ENCODE measurements at regions not wholly inside any gene's neighbourhood (a gene's known extent, or its start where the extent isn't known, plus 50 kb on each side); places are given as distances from the start of the nearest gene placed in this dataset.

DNA sequence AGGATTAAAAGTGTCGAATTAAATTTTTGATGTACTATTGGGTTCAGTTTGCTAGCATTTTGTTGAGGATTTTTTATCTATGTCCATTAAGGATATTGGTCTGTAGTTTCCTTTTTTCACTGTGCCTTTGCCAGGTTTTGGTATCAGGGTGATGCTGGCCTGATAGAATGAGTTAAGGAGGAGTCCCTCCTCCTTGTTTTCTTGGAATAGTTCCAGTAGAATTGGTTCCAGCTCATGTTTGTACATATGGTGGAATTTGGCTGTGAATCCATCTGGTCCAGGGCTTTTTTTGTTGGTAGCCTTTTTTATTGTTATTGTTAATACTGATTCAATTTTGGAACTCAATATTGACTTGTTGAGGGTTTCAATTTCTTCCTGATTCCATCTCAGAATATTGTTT lies 141.8 kb downstream of the SIM1 start:
- Histone ChIP-seq H3K4me1 (ENCODE audit: control insufficient read depth in 5 of 5, insufficient read depth in 5 of 5, low read length in 5 of 5) (no peaks in the 10 kb centered on the region), H3K9ac (ENCODE audit: low read length in 5 of 5) (no peak overlapping the region), H3K4me3 (ENCODE audit: low read depth in 1 of 5, low read length in 5 of 5) (no peak overlapping the region), H3K27ac (ENCODE audit: low read depth, low read length) (no peak overlapping the region), H3K27me3 (ENCODE audit: control insufficient read depth in 5 of 5, insufficient read depth in 4 of 5, low read length in 5 of 5) (no peaks in the 10 kb centered on the region), H3K9me3 (ENCODE audit: control insufficient read depth in 5 of 5, low read length in 5 of 5) (peaks cover 0 to 4% (median 0%) of the 10 kb centered on the region in 5 donors), H3K36me3 (ENCODE audit: control insufficient read depth in 5 of 5, insufficient read depth in 5 of 5, low read length in 5 of 5) (no peaks in the 10 kb centered on the region)

DNA sequence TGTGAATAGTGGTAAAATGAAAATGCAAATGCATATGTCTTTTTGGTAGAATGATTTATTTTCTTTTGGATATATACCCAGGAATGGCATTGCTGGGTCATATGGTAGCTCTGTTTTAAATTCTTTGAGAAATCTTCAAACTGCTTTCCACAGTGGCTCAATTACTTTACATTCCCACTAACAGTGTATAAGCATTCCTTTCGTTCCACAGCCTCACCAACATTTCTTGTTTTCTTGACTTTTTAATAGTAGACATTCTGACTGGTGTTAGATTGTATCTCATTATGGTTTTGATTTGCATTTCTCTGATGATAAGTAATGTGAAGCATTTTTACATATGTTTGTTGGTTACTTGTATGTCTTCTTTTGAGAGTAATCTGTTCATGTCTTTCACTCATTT lies 144.0 kb downstream of the SIM1 start:
- H3K27me3 ChIP-seq (ENCODE audit: control insufficient read depth in 5 of 5, insufficient read depth in 4 of 5, low read length in 5 of 5): no peaks in the 10 kb centered on the region
- no peak overlapping the region for H3K27ac ChIP-seq (ENCODE audit: low read depth, low read length)
- no peak overlapping the region for H3K9ac ChIP-seq (ENCODE audit: low read length in 5 of 5)
- H3K4me3 ChIP-seq (ENCODE audit: low read depth in 1 of 5, low read length in 5 of 5): no peak overlapping the region
- no peaks in the 10 kb centered on the region for H3K36me3 ChIP-seq (ENCODE audit: control insufficient read depth in 5 of 5, insufficient read depth in 5 of 5, low read length in 5 of 5)
- peaks cover 0 to 7% (median 0%) of the 10 kb centered on the region in 5 donors for H3K9me3 ChIP-seq (ENCODE audit: control insufficient read depth in 5 of 5, low read length in 5 of 5)
- H3K4me1 ChIP-seq (ENCODE audit: control insufficient read depth in 5 of 5, insufficient read depth in 5 of 5, low read length in 5 of 5): peaks cover 0 to 3% (median 0%) of the 10 kb centered on the region in 5 donors

DNA sequence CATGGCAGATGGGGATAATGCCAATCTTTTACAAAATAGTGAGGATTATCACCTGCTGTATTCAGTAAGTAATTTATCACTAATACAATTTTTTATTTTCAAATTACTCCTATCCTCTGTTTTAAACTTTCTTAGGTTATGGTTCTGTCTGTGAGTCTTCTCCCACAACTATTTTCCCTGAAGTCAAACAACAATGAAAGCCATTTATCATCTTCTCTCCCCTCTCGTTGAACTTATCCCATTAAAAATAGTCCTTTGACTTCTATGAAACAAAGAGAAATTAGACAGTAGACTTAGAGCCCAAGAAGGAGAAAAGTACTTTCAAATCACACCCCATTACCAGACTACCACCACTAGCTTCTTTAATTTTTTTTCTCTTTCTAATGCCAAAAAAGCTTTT lies 147.7 kb downstream of the SIM1 start:
- peaks cover 0 to 3% (median 0%) of the 10 kb centered on the region in 5 donors for H3K4me1 ChIP-seq (ENCODE audit: control insufficient read depth in 5 of 5, insufficient read depth in 5 of 5, low read length in 5 of 5)
- H3K27me3 ChIP-seq (ENCODE audit: control insufficient read depth in 5 of 5, insufficient read depth in 4 of 5, low read length in 5 of 5): no peaks in the 10 kb centered on the region
- H3K9ac ChIP-seq (ENCODE audit: low read length in 5 of 5): no peak overlapping the region
- H3K27ac ChIP-seq (ENCODE audit: low read depth, low read length): no peak overlapping the region
- H3K4me3 ChIP-seq (ENCODE audit: low read depth in 1 of 5, low read length in 5 of 5): no peak overlapping the region
- peaks cover 0 to 7% (median 0%) of the 10 kb centered on the region in 5 donors for H3K9me3 ChIP-seq (ENCODE audit: control insufficient read depth in 5 of 5, low read length in 5 of 5)
- no peaks in the 10 kb centered on the region for H3K36me3 ChIP-seq (ENCODE audit: control insufficient read depth in 5 of 5, insufficient read depth in 5 of 5, low read length in 5 of 5)

DNA sequence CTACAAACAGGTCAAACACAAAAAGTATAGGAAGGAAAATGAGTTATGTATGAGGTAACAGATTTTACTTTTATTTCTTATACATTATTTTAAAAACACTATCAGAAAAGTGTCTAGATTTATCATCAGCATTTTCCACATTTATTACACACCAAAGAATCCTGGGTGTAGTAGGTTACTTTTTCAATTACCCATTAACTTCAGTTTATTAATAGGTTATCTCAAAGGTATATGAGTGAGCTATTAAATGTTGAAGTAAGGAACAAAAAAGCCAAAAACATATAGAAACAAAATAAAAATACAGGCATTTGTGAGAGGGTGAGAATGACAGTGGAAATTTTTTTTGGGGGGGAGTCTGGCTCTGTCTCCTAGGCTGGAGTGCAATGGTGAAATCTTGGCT lies 150.5 kb downstream of the SIM1 start:
- H3K9ac ChIP-seq (ENCODE audit: low read length in 5 of 5): no peak overlapping the region
- H3K36me3 ChIP-seq (ENCODE audit: control insufficient read depth in 5 of 5, insufficient read depth in 5 of 5, low read length in 5 of 5): no peaks in the 10 kb centered on the region
- no peaks in the 10 kb centered on the region for H3K27me3 ChIP-seq (ENCODE audit: control insufficient read depth in 5 of 5, insufficient read depth in 4 of 5, low read length in 5 of 5)
- H3K9me3 ChIP-seq (ENCODE audit: control insufficient read depth in 5 of 5, low read length in 5 of 5): peaks cover 0 to 2% (median 0%) of the 10 kb centered on the region in 5 donors
- peaks cover 0 to 3% (median 0%) of the 10 kb centered on the region in 5 donors for H3K4me1 ChIP-seq (ENCODE audit: control insufficient read depth in 5 of 5, insufficient read depth in 5 of 5, low read length in 5 of 5)
- H3K4me3 ChIP-seq (ENCODE audit: low read depth in 1 of 5, low read length in 5 of 5): no peak overlapping the region
- H3K27ac ChIP-seq (ENCODE audit: low read depth, low read length): no peak overlapping the region

DNA sequence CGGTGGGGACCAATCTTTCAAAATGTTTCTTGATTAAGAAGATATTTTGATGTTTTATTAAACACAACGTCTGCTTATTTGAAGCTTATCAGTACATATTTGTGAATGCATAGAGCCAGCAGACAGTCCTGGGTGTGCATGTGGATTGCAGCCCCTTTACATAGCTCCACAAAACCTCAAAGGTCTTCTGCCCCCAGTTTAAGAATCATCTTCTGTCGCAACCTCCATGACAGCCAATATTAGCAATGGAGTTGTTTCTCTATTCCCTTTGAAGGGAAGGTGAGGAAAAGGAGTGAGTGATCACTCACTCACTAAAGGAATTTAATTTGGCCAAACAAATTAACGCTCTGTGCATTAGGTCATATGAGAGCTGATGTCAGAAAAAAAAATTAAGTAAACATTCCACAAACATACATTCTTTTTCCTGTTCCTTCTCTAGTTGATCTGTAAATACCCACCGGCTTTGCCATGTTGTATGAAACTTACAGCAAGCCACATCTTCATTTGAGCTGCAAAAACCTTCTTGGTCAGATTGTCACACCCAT lies 152.9 kb downstream of the SIM1 start:
- no peak overlapping the region for H3K27ac ChIP-seq (ENCODE audit: low read depth, low read length)
- H3K4me1 ChIP-seq (ENCODE audit: control insufficient read depth in 5 of 5, insufficient read depth in 5 of 5, low read length in 5 of 5): no peaks in the 10 kb centered on the region
- H3K9me3 ChIP-seq (ENCODE audit: control insufficient read depth in 5 of 5, low read length in 5 of 5): peaks cover 0 to 2% (median 0%) of the 10 kb centered on the region in 5 donors
- no peaks in the 10 kb centered on the region for H3K27me3 ChIP-seq (ENCODE audit: control insufficient read depth in 5 of 5, insufficient read depth in 4 of 5, low read length in 5 of 5)
- no peak overlapping the region for H3K4me3 ChIP-seq (ENCODE audit: low read depth in 1 of 5, low read length in 5 of 5)
- H3K9ac ChIP-seq (ENCODE audit: low read length in 5 of 5): no peak overlapping the region
- no peaks in the 10 kb centered on the region for H3K36me3 ChIP-seq (ENCODE audit: control insufficient read depth in 5 of 5, insufficient read depth in 5 of 5, low read length in 5 of 5)

DNA sequence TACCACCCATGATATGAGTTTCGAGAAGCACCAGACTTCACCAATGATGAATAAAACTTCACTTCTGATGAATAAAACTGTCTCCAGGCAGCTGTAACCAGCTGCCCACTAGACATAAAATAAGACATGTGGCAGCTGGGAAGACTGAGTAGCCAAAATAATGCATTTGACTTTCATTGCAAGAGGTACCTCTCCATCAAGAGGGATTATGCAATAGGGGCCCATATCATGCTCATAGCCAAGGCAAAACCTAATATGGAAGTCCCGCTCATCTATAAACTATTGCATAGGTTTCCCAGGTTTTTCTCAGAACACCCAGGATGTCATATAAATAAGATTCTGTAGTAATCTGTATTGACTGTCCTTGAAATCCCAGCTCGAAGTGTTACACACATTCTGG lies 155.5 kb downstream of the SIM1 start:
- H3K36me3 ChIP-seq (ENCODE audit: control insufficient read depth in 5 of 5, insufficient read depth in 5 of 5, low read length in 5 of 5): no peaks in the 10 kb centered on the region
- no peaks in the 10 kb centered on the region for H3K9me3 ChIP-seq (ENCODE audit: control insufficient read depth in 5 of 5, low read length in 5 of 5)
- H3K4me1 ChIP-seq (ENCODE audit: control insufficient read depth in 5 of 5, insufficient read depth in 5 of 5, low read length in 5 of 5): peaks cover 0 to 5% (median 0%) of the 10 kb centered on the region in 5 donors
- H3K4me3 ChIP-seq (ENCODE audit: low read depth in 1 of 5, low read length in 5 of 5): no peak overlapping the region
- H3K27ac ChIP-seq (ENCODE audit: low read depth, low read length): no peak overlapping the region
- H3K9ac ChIP-seq (ENCODE audit: low read length in 5 of 5): no peak overlapping the region
- H3K27me3 ChIP-seq (ENCODE audit: control insufficient read depth in 5 of 5, insufficient read depth in 4 of 5, low read length in 5 of 5): no peaks in the 10 kb centered on the region

DNA sequence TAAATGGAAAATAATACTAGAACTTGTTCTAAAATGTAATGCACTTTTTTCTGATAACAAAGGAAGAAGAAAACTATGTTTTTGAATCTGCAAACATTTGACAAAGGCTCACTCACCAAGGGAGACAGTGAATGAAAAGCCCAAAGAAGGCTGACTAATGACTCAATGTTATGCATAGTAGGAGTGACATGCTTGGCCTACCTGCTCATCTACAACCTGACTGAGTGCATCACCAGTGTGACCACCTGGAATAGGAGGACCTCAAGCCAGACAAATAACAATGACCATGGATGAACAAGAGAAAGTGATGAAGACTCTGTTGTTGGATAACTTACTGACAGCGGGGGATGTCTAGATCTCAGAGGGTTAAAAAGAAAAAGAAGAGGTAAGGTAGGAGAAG lies 157.2 kb downstream of the SIM1 start:
- Histone ChIP-seq H3K27me3 (ENCODE audit: control insufficient read depth in 5 of 5, insufficient read depth in 4 of 5, low read length in 5 of 5) (no peaks in the 10 kb centered on the region), H3K36me3 (ENCODE audit: control insufficient read depth in 5 of 5, insufficient read depth in 5 of 5, low read length in 5 of 5) (no peaks in the 10 kb centered on the region), H3K4me1 (ENCODE audit: control insufficient read depth in 5 of 5, insufficient read depth in 5 of 5, low read length in 5 of 5) (peaks cover 0 to 10% (median 0%) of the 10 kb centered on the region in 5 donors), H3K9ac (ENCODE audit: low read length in 5 of 5) (no peak overlapping the region), H3K4me3 (ENCODE audit: low read depth in 1 of 5, low read length in 5 of 5) (no peak overlapping the region), H3K9me3 (ENCODE audit: control insufficient read depth in 5 of 5, low read length in 5 of 5) (no peaks in the 10 kb centered on the region), H3K27ac (ENCODE audit: low read depth, low read length) (no peak overlapping the region)

DNA sequence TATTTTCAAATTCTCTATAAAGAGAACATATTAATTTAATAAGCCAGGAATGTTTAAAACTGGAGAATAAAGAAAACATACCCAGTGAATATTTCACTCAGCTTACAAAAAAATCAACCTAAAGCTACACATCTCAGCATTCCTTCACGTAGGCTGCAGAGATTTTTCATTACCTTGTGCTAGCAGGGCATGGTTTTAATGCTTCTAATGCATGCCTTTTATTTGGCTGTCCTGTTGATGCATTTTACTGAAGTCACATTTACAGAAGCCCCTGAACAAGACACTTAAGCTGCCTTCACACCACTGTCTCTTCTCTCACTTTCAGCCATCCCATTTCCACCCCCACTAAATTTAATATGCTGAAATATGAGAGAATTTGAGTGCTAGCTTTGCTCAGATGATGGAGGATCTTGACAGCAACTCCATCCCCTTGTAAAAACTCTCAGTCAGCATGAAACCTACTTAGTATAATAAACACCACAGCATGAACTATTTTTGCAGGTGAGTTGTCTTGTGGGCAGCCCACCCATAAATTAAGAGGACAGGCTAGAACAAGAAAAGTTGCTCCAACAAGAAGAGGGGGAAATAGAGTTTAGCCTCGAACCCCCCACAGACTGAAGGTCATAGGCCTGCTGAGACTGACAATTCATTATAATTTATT lies 159.4 kb downstream of the SIM1 start:
- H3K9me3 ChIP-seq (ENCODE audit: control insufficient read depth in 5 of 5, low read length in 5 of 5): no peaks in the 10 kb centered on the region
- H3K9ac ChIP-seq (ENCODE audit: low read length in 5 of 5): no peak overlapping the region
- H3K27me3 ChIP-seq (ENCODE audit: control insufficient read depth in 5 of 5, insufficient read depth in 4 of 5, low read length in 5 of 5): no peaks in the 10 kb centered on the region
- H3K27ac ChIP-seq (ENCODE audit: low read depth, low read length): no peak overlapping the region
- H3K36me3 ChIP-seq (ENCODE audit: control insufficient read depth in 5 of 5, insufficient read depth in 5 of 5, low read length in 5 of 5): no peaks in the 10 kb centered on the region
- H3K4me3 ChIP-seq (ENCODE audit: low read depth in 1 of 5, low read length in 5 of 5): no peak overlapping the region
- H3K4me1 ChIP-seq (ENCODE audit: control insufficient read depth in 5 of 5, insufficient read depth in 5 of 5, low read length in 5 of 5): peaks cover 0 to 10% (median 0%) of the 10 kb centered on the region in 5 donors

DNA sequence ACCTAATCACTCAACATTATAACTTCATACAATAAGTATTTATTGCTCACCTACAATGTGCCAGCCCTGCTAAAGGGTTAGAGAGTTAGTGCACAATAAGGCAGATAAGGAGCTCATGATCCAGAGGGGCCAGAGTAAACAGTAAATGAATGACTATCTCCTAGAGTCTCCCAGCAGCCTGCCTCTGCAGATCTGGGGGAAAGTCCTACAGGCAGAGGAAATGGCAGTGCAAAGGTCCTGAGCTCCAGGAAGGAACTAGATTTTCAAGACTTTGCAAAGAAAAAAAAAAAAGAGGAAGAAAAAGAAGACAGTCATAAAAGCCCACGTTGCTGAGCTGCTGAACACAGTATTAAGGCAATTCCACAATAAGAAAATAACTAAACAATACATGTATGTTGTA lies 160.1 kb downstream of the SIM1 start:
- no peak overlapping the region for H3K27ac ChIP-seq (ENCODE audit: low read depth, low read length)
- no peak overlapping the region for H3K4me3 ChIP-seq (ENCODE audit: low read depth in 1 of 5, low read length in 5 of 5)
- no peaks in the 10 kb centered on the region for H3K9me3 ChIP-seq (ENCODE audit: control insufficient read depth in 5 of 5, low read length in 5 of 5)
- no peaks in the 10 kb centered on the region for H3K27me3 ChIP-seq (ENCODE audit: control insufficient read depth in 5 of 5, insufficient read depth in 4 of 5, low read length in 5 of 5)
- no peak overlapping the region for H3K9ac ChIP-seq (ENCODE audit: low read length in 5 of 5)
- H3K36me3 ChIP-seq (ENCODE audit: control insufficient read depth in 5 of 5, insufficient read depth in 5 of 5, low read length in 5 of 5): no peaks in the 10 kb centered on the region
- H3K4me1 ChIP-seq (ENCODE audit: control insufficient read depth in 5 of 5, insufficient read depth in 5 of 5, low read length in 5 of 5): peaks cover 0 to 10% (median 0%) of the 10 kb centered on the region in 5 donors

DNA sequence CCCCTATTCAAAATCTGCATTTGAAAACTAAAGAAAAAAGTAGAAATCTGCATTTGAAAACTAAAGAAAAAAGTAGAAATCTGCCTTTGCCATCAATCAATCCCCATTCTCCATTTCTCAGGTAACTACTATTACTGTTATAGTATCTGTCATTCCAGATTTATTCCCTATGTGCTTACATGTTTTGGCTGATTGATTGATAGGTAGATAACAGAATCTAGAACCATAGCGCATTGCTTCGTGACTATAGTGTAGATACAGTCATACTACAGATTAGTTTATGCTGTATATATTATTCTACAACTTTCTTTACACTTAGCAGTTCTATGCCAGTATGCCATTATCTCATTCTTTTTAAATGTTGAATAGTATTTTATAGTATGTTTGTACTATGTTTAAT lies 163.0 kb downstream of the SIM1 start:
- Histone ChIP-seq H3K27ac (ENCODE audit: low read depth, low read length) (no peak overlapping the region), H3K4me1 (ENCODE audit: control insufficient read depth in 5 of 5, insufficient read depth in 5 of 5, low read length in 5 of 5) (peaks cover 0 to 10% (median 0%) of the 10 kb centered on the region in 5 donors), H3K36me3 (ENCODE audit: control insufficient read depth in 5 of 5, insufficient read depth in 5 of 5, low read length in 5 of 5) (no peaks in the 10 kb centered on the region), H3K27me3 (ENCODE audit: control insufficient read depth in 5 of 5, insufficient read depth in 4 of 5, low read length in 5 of 5) (no peaks in the 10 kb centered on the region), H3K4me3 (ENCODE audit: low read depth in 1 of 5, low read length in 5 of 5) (no peak overlapping the region), H3K9ac (ENCODE audit: low read length in 5 of 5) (no peak overlapping the region), H3K9me3 (ENCODE audit: control insufficient read depth in 5 of 5, low read length in 5 of 5) (no peaks in the 10 kb centered on the region)
